ENCODE measurements at regions not wholly inside any gene's neighbourhood (a gene's known extent, or its start where the extent isn't known, plus 50 kb on each side); places are given as distances from the start of the nearest gene placed in this dataset.

- no peaks in the 10 kb centered on the region for H3K4me1 ChIP-seq (ENCODE audit: insufficient read depth, low read length, poor library complexity, severe bottlenecking)
- no peak overlapping the region for H3K27ac ChIP-seq (ENCODE audit: low read depth, low read length, poor library complexity, severe bottlenecking)
- H3K9me3 ChIP-seq (ENCODE audit: low read depth, low read length, poor library complexity, severe bottlenecking): peaks cover 16% of the 10 kb centered on the region
- TF ChIP-seq CTCF (conservative IDR thresholded peaks at IDR 0.05; ENCODE audit: low read depth, low read length) (no peak), EZH2 (IDR thresholded peaks at IDR 0.05; ENCODE audit: borderline replicate concordance, low read depth, low read length, poor library complexity, severe bottlenecking) (no peak)
- H3K27me3 ChIP-seq (replicated peaks; ENCODE audit: insufficient read depth, low read depth, low read length, poor library complexity): no peaks in the 10 kb centered on the region
- intact Hi-C loops (cut with micrococcal nuclease; ENCODE audit: unreplicated experiment): no loop called here
- CTCF ChIA-PET: no interaction called here
- no peaks in the 10 kb centered on the region for H3K36me3 ChIP-seq (ENCODE audit: insufficient read depth, low read length, poor library complexity, severe bottlenecking)
- no peak for DNase-seq (ENCODE audit: low spot score)
- no TSS peak for BruUV-seq (replicated peaks)
- H3K4me3 ChIP-seq (ENCODE audit: low read depth, low read length, poor library complexity, severe bottlenecking): no peak overlapping the region
- POLR2A ChIA-PET (ENCODE audit: low non-redundant PET): no interaction called here
These were observed 140.7 kb downstream of the HTR1B start for GRCh38 chr6:77322604-77323003.

GRCh38 chr6:77318256-77318655 is 145.0 kb downstream of the HTR1B start:
- peaks cover 5% of the 10 kb centered on the region for H3K9me3 ChIP-seq (ENCODE audit: low read depth, low read length, poor library complexity, severe bottlenecking)
- no peaks in the 10 kb centered on the region for H3K27me3 ChIP-seq (replicated peaks; ENCODE audit: insufficient read depth, low read depth, low read length, poor library complexity)
- H3K4me1 ChIP-seq (ENCODE audit: insufficient read depth, low read length, poor library complexity, severe bottlenecking): no peaks in the 10 kb centered on the region
- no peak for TF ChIP-seq EZH2 (IDR thresholded peaks at IDR 0.05; ENCODE audit: borderline replicate concordance, low read depth, low read length, poor library complexity, severe bottlenecking)
- TF ChIP-seq CTCF (conservative IDR thresholded peaks at IDR 0.05; ENCODE audit: low read depth, low read length): no peak
- DNase-seq (ENCODE audit: low spot score): no peak
- H3K36me3 ChIP-seq (ENCODE audit: insufficient read depth, low read length, poor library complexity, severe bottlenecking): no peaks in the 10 kb centered on the region
- POLR2A ChIA-PET (ENCODE audit: low non-redundant PET): no interaction called here
- CTCF ChIA-PET: no interaction called here
- intact Hi-C loops (cut with micrococcal nuclease; ENCODE audit: unreplicated experiment): no loop called here
- BruUV-seq (replicated peaks): no TSS peak
- H3K27ac ChIP-seq (ENCODE audit: low read depth, low read length, poor library complexity, severe bottlenecking): no peak overlapping the region
- no peak overlapping the region for H3K4me3 ChIP-seq (ENCODE audit: low read depth, low read length, poor library complexity, severe bottlenecking)

GRCh38 chr6:77313595-77313994 is 149.7 kb downstream of the HTR1B start:
- Histone ChIP-seq H3K27ac (ENCODE audit: low read depth, low read length, poor library complexity, severe bottlenecking) (no peak overlapping the region), H3K36me3 (ENCODE audit: insufficient read depth, low read length, poor library complexity, severe bottlenecking) (no peaks in the 10 kb centered on the region), H3K4me1 (ENCODE audit: insufficient read depth, low read length, poor library complexity, severe bottlenecking) (no peaks in the 10 kb centered on the region), H3K27me3 (replicated peaks; ENCODE audit: insufficient read depth, low read depth, low read length, poor library complexity) (no peaks in the 10 kb centered on the region), H3K4me3 (ENCODE audit: low read depth, low read length, poor library complexity, severe bottlenecking) (no peak overlapping the region), H3K9me3 (ENCODE audit: low read depth, low read length, poor library complexity, severe bottlenecking) (peaks cover 7% of the 10 kb centered on the region)
- ChIA-PET CTCF (no interaction called here), POLR2A (ENCODE audit: low non-redundant PET) (no interaction called here)
- no TSS peak for BruUV-seq (replicated peaks)
- TF ChIP-seq EZH2 (IDR thresholded peaks at IDR 0.05; ENCODE audit: borderline replicate concordance, low read depth, low read length, poor library complexity, severe bottlenecking) (no peak), CTCF (conservative IDR thresholded peaks at IDR 0.05; ENCODE audit: low read depth, low read length) (no peak)
- DNase-seq (ENCODE audit: low spot score): no peak
- intact Hi-C loops (cut with micrococcal nuclease; ENCODE audit: unreplicated experiment): no loop called here

Measured in A673 (cell line).